Loucy (cell line): ENCODE measurements at regions not wholly inside any gene's neighbourhood (a gene's known extent, or its start where the extent isn't known, plus 50 kb on each side); places are given as distances from the start of the nearest gene placed in this dataset.

Source experiments
- H2AFZ ChIP-seq: fragments of 200-600 bp; sonication (generic); 2 replicates; pipeline ENCODE4 v1.6.0; 2016; ENCODE audit warnings: antibody characterized with exemption, mild to moderate bottlenecking, low read length, moderate library complexity
- H3F3A ChIP-seq: fragments of 200-600 bp; 2 replicates; pipeline ENCODE4 v1.6.0; 2016; ENCODE audit warnings: antibody characterized with exemption, low read depth, mild to moderate bottlenecking
- H3K27me3 ChIP-seq: fragments of 200-600 bp; sonication (generic); 2 replicates; pipeline ENCODE4 v1.6.1; 2014; ENCODE audit warnings: low read length, mild to moderate bottlenecking; ENCODE audit not compliant: insufficient read depth, poor library complexity, severe bottlenecking
- H3K36me3 ChIP-seq: fragments of 200-600 bp; sonication (generic); 2 replicates; pipeline ENCODE4 v1.6.1; 2016; ENCODE audit warnings: low read length; ENCODE audit not compliant: insufficient read depth
- H3K4me1 ChIP-seq: fragments of 200-600 bp; sonication (generic); 2 replicates; pipeline ENCODE4 v1.5.1; 2014; ENCODE audit warnings: low read length, mild to moderate bottlenecking; ENCODE audit not compliant: insufficient read depth, poor library complexity, severe bottlenecking
- H3K4me2 ChIP-seq: fragments of 200-600 bp; sonication (generic); 2 replicates; pipeline ENCODE4 v1.6.0; 2014; ENCODE audit warnings: antibody characterized with exemption, low read length, low read depth, mild to moderate bottlenecking; ENCODE audit not compliant: poor library complexity, severe bottlenecking
- H3K4me3 ChIP-seq: fragments of 200-600 bp; sonication (generic); 2 replicates; pipeline ENCODE4 v1.5.1; 2014; ENCODE audit warnings: low read length, mild to moderate bottlenecking, mixed read lengths; ENCODE audit not compliant: poor library complexity, severe bottlenecking
- H3K79me2 ChIP-seq: fragments of 200-600 bp; sonication (generic); 2 replicates; pipeline ENCODE4 v1.6.1; 2014; ENCODE audit warnings: low read length; ENCODE audit not compliant: insufficient read depth
- H3K9ac ChIP-seq: fragments of 200-600 bp; sonication (generic); 2 replicates; pipeline ENCODE4 v1.6.0; 2014; ENCODE audit warnings: mild to moderate bottlenecking, low read depth, low read length, moderate library complexity; ENCODE audit not compliant: poor library complexity, severe bottlenecking
- H3K9me2 ChIP-seq: fragments of 200-600 bp; sonication (generic); replicated peaks from 2 replicates; pipeline ENCODE4 v1.6.1; 2016; ENCODE audit warnings: low read depth, low read length, mixed read lengths
- H3K9me3 ChIP-seq: fragments of 200-600 bp; sonication (generic); 2 replicates; pipeline ENCODE4 v1.6.1; 2014; ENCODE audit warnings: mild to moderate bottlenecking, antibody characterized with exemption, low read length, low read depth; ENCODE audit not compliant: insufficient read depth
- H4K20me1 ChIP-seq: fragments of 200-600 bp; sonication (generic); 2 replicates; pipeline ENCODE4 v1.6.0; 2014; ENCODE audit warnings: antibody characterized with exemption, low read length, mild to moderate bottlenecking; ENCODE audit not compliant: insufficient read depth, poor library complexity, severe bottlenecking
- CTCF ChIP-seq: fragments of 200-600 bp; sonication (generic); conservative IDR thresholded peaks from 2 replicates; pipeline ENCODE4 v1.5.1; 2014; ENCODE audit warnings: mild to moderate bottlenecking, antibody characterized with exemption, low read length
- EZH2phosphoT487 ChIP-seq: fragments of 200-600 bp; IDR thresholded peaks from 2 replicates; pipeline ENCODE4 v1.6.1; 2018; ENCODE audit warnings: antibody characterized with exemption, mild to moderate bottlenecking, moderate library complexity, borderline replicate concordance

GRCh38 chr3:117842086-117842485, 1132.5 kb downstream of the TUSC7 start:
- Histone ChIP-seq H3K4me1 (no peaks in the 10 kb centered on the region), H3K4me3 (no peak overlapping the region), H3K27me3 (no peaks in the 10 kb centered on the region), H3K4me2 (no peak overlapping the region), H3K36me3 (no peaks in the 10 kb centered on the region), H3K9ac (no peak overlapping the region), H3K9me3 (no peaks in the 10 kb centered on the region), H3K79me2 (no peaks in the 10 kb centered on the region), H4K20me1 (no peaks in the 10 kb centered on the region), H2AFZ (no peak overlapping the region), H3K9me2 (no peaks in the 10 kb centered on the region), H3F3A (no peaks in the 10 kb centered on the region)
- TF ChIP-seq CTCF (no peak), EZH2phosphoT487 (no peak)

- Histone ChIP-seq H2AFZ (no peak overlapping the region), H3K79me2 (no peaks in the 10 kb centered on the region), H3K4me1 (no peaks in the 10 kb centered on the region), H3F3A (no peaks in the 10 kb centered on the region), H3K36me3 (no peaks in the 10 kb centered on the region), H3K9me3 (no peaks in the 10 kb centered on the region; the same call in 1 of the 2 replicates), H3K9me2 (no peaks in the 10 kb centered on the region), H3K4me3 (no peak overlapping the region), H3K27me3 (no peaks in the 10 kb centered on the region), H4K20me1 (no peaks in the 10 kb centered on the region), H3K9ac (no peak overlapping the region), H3K4me2 (no peak overlapping the region)
- TF ChIP-seq CTCF, result no peak
- TF ChIP-seq EZH2phosphoT487, result no peak
Measured at GRCh38 chr3:117843356-117843755, 1133.8 kb downstream of the TUSC7 start.

GRCh38 chr3:117844676-117845075, 1135.1 kb downstream of the TUSC7 start:
- no peaks in the 10 kb centered on the region for H4K20me1 ChIP-seq
- no peaks in the 10 kb centered on the region for H3K79me2 ChIP-seq
- H3K27me3 ChIP-seq, result no peaks in the 10 kb centered on the region
- H3K9me3 ChIP-seq, result no peaks in the 10 kb centered on the region; the same call in 1 of the 2 replicates
- H3K36me3 ChIP-seq, result no peaks in the 10 kb centered on the region
- H3K4me3 ChIP-seq, result no peak overlapping the region
- H3K4me1 ChIP-seq, result no peaks in the 10 kb centered on the region
- TF ChIP-seq EZH2phosphoT487 (no peak), CTCF (no peak)
- no peak overlapping the region for H3K9ac ChIP-seq
- no peaks in the 10 kb centered on the region for H3F3A ChIP-seq
- no peak overlapping the region for H2AFZ ChIP-seq
- H3K4me2 ChIP-seq, result no peak overlapping the region
- H3K9me2 ChIP-seq, result no peaks in the 10 kb centered on the region
